Breast epithelium (tissue), 4 donors: ENCODE measurements at regions not wholly inside any gene's neighbourhood (a gene's known extent, or its start where the extent isn't known, plus 50 kb on each side); places are given as distances from the start of the nearest gene placed in this dataset.

Experiments used
- DNase-seq, 2 donors: peaks; one replicate each; pipeline ENCODE4 v3.0.0-alpha.2; 2019; ENCODE audit warnings: low spot score in 2 of 2
- H3K27ac ChIP-seq, 2 donors: fragments of 200-600 bp; sonication (generic) in 1 of 2; one replicate each; pipeline ENCODE4 v1.5.1; 2016 to 2019; ENCODE audit warnings: mild to moderate bottlenecking in 1 of 2
- H3K27me3 ChIP-seq, 2 donors: fragments of 200-600 bp; sonication (generic) in 1 of 2; one replicate each; pipeline versions ENCODE4 v1.5.1 to v1.6.0; 2017 to 2019; ENCODE audit warnings: control low read depth in 1 of 2, mild to moderate bottlenecking in 1 of 2
- H3K36me3 ChIP-seq: fragments of 200-600 bp; one replicate; pipeline ENCODE4 v1.5.1; 2019
- H3K4me1 ChIP-seq, 2 donors: fragments of 200-600 bp; sonication (generic); one replicate each; pipeline ENCODE4 v1.5.1; 2016 to 2019; ENCODE audit warnings: control low read depth in 1 of 2
- H3K4me3 ChIP-seq, 3 donors: fragments of 200-600 bp; sonication (generic); 1 replicate in 2 of 3; 2 replicates in 1 of 3; pipeline ENCODE4 v1.5.1; 2016 to 2019; ENCODE audit warnings: mild to moderate bottlenecking in 3 of 3, moderate library complexity in 2 of 3
- H3K9me3 ChIP-seq, 2 donors: fragments of 200-600 bp; sonication (generic) in 1 of 2; one replicate each; pipeline ENCODE4 v1.5.1; 2016 to 2019; ENCODE audit warnings: control low read depth in 1 of 2
- POLR2A ChIP-seq: fragments of 450-650 bp; IDR thresholded peaks from one replicate; pipeline ENCODE4 v1.6.1; 2016; ENCODE audit warnings: antibody characterized with exemption, mild to moderate bottlenecking, moderate library complexity
- POLR2AphosphoS5 ChIP-seq, 3 donors: sonication (generic); formaldehyde crosslinking; IDR thresholded peaks; one replicate each; pipeline ENCODE4 v1.6.1; 2017; ENCODE audit warnings: antibody characterized with exemption in 3 of 3
- intact Hi-C: fragments of 100-400 bp; cut with DNase I; formaldehyde crosslinking; loops from one replicate; pipeline ENCODE4 v1.15.1; 2023; ENCODE audit warnings: low total_unique reads
- TF ChIP-seq, protein P1 (sequence below), 3 donors: fragments of 450-650 bp; IDR thresholded peaks; one replicate each; pipeline ENCODE4 v1.5.1; 2016 to 2017; ENCODE audit warnings: antibody characterized with exemption in 3 of 3, mild to moderate bottlenecking in 3 of 3, moderate library complexity in 3 of 3

DNA sequence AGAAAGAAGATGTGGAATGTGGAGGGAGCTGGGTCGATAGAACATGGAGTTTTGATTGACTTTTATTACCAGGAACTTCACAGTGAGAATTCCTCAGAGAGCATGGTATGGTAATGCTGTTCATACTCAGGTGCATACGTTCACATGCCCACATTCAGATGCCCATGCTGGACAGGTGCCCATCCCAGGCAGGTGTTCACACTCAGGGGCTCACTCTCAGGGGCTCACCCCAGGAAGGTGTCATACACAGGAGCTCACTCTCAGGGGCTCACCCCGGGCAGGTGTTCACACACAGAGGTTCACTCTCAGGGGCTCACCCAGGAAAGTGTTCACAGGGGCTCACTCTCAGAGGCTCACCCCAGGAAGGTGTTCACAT lies 360.0 kb upstream of the SFSWAP start:
- H3K4me3 ChIP-seq, result no peak overlapping the region
- H3K27ac ChIP-seq, result no peak overlapping the region
- no peaks in the 10 kb centered on the region for H3K36me3 ChIP-seq
- TF ChIP-seq POLR2A, result no peak
- TF ChIP-seq, protein P1, sequence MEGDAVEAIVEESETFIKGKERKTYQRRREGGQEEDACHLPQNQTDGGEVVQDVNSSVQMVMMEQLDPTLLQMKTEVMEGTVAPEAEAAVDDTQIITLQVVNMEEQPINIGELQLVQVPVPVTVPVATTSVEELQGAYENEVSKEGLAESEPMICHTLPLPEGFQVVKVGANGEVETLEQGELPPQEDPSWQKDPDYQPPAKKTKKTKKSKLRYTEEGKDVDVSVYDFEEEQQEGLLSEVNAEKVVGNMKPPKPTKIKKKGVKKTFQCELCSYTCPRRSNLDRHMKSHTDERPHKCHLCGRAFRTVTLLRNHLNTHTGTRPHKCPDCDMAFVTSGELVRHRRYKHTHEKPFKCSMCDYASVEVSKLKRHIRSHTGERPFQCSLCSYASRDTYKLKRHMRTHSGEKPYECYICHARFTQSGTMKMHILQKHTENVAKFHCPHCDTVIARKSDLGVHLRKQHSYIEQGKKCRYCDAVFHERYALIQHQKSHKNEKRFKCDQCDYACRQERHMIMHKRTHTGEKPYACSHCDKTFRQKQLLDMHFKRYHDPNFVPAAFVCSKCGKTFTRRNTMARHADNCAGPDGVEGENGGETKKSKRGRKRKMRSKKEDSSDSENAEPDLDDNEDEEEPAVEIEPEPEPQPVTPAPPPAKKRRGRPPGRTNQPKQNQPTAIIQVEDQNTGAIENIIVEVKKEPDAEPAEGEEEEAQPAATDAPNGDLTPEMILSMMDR (IDR thresholded peaks at IDR 0.05), result no peak
- TF ChIP-seq POLR2AphosphoS5 (IDR thresholded peaks at IDR 0.05), result no peak
- H3K4me1 ChIP-seq, result no peaks in the 10 kb centered on the region
- H3K9me3 ChIP-seq, result no peaks in the 10 kb centered on the region
- intact Hi-C loops, result loop anchor here (1.0 kb wide), 1 partner anchor 23 kb away; no protein-coding TSS in a partner anchor
- no peak for DNase-seq
- peaks cover 0 to 43% of the 10 kb centered on the region in 2 donors for H3K27me3 ChIP-seq

DNA sequence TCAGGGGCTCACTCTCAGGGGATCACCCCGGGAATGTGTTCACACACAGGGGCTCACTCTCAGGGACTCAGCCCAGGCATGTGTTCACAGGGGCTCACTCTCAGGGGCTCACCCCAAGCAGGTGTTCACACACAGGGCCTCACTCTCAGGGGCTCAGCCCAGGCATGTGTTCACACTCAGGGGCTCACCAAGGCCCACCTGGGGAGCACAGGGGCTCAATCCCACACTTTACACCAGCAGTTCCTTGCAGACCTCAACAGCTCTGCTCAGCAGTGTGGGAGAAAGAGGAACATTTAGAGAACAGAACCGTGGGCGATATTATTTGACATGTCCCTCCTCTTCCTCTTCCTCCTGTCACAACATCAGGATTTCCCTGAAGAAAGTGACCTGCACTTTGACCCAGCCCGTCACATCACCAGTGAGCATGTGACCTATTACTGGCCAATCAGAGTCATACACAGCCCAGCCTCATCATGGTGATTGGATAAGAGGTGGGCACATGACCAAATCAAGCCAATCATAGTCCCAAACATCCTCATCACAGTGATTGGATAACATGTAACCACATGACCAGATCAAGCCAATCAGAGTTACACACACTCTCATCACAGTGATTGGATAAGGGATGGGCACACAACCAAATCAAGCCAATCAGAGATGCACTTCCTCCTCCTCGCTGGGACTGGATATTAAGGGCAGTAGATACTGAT lies 359.4 kb upstream of the SFSWAP start:
- intact Hi-C loops, result loop anchor here (1.0 kb wide), 1 partner anchor 23 kb away; no protein-coding TSS in a partner anchor
- TF ChIP-seq POLR2AphosphoS5 (IDR thresholded peaks at IDR 0.05), result no peak
- TF ChIP-seq, protein P1 (IDR thresholded peaks at IDR 0.05), result no peak
- TF ChIP-seq POLR2A, result no peak
- no peak for DNase-seq
- Histone ChIP-seq H3K9me3 (no peaks in the 10 kb centered on the region), H3K36me3 (no peaks in the 10 kb centered on the region), H3K4me3 (no peak overlapping the region), H3K4me1 (no peaks in the 10 kb centered on the region), H3K27ac (no peak overlapping the region), H3K27me3 (peaks cover 0 to 41% of the 10 kb centered on the region in 2 donors)

DNA sequence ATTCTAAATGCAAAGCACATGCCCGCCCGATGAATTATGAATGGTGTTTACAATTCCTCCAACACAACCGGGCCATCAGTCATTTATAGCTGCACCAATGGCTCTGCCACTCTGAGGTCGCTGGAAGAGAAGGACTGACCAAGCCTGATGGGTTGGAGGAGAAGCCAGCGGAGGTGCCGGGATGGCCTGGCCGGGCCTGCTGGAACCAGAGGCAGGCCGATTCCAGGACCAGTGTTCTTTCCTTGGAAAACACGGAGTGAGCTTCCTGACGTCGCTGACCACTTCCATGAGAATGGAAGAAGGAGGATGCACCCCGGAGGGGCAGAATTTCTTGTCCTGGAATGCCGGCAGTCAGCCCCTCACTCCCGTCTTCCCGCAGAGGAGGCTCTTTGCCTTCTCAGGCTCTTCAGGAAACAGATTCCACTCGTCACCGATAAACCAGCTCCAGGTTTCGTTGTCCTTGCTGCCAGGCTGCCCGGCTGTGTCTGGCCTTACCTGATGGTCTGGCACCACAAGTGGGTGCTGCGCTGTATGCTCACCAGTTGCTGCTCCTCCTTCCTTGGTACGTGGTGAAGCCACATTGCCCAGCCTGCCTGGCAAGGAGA lies 358.5 kb upstream of the SFSWAP start:
- Histone ChIP-seq H3K36me3 (no peaks in the 10 kb centered on the region), H3K27me3 (peaks cover 0 to 36% of the 10 kb centered on the region in 2 donors)
- intact Hi-C loops, result no loop called here

DNA sequence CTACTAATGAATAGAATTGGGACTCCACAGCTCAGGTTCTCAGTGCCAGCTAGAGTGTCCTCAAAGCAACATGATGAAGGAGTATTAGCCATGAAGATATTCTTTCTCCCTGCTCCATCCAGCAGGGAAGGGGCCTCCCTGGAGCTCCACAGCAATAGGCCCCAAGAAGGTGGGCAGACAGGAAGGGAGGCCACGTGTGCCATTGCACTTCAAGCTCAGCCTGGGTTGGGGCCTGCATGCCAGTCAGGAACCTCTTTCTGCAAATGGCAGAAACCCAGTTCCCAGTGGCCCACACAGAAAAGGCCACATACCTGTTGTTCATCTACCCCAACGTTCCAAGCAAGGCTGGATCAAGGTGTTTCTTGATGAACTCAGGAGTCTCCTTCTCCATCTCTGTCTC lies 357.5 kb upstream of the SFSWAP start:
- intact Hi-C loops, result no loop called here
- no peaks in the 10 kb centered on the region for H3K9me3 ChIP-seq
- peaks cover 0 to 27% of the 10 kb centered on the region in 2 donors for H3K27me3 ChIP-seq
- TF ChIP-seq POLR2A (no peak), POLR2AphosphoS5 (IDR thresholded peaks at IDR 0.05) (no peak)
- TF ChIP-seq, protein P1 (IDR thresholded peaks at IDR 0.05), result no peak
- no peak overlapping the region for H3K27ac ChIP-seq
- H3K4me1 ChIP-seq, result no peaks in the 10 kb centered on the region
- no peak for DNase-seq
- H3K36me3 ChIP-seq, result no peaks in the 10 kb centered on the region
- no peak overlapping the region for H3K4me3 ChIP-seq

More for the DNA sequence above, 358.5 kb upstream of the SFSWAP start:
- H3K4me1 ChIP-seq, result no peaks in the 10 kb centered on the region
- no peaks in the 10 kb centered on the region for H3K9me3 ChIP-seq
- TF ChIP-seq POLR2AphosphoS5 (IDR thresholded peaks at IDR 0.05), result no peak
- TF ChIP-seq, protein P1 (IDR thresholded peaks at IDR 0.05), result no peak
- TF ChIP-seq POLR2A, result no peak
- H3K4me3 ChIP-seq, result no peak overlapping the region
- no peak overlapping the region for H3K27ac ChIP-seq
- no peak for DNase-seq

DNA sequence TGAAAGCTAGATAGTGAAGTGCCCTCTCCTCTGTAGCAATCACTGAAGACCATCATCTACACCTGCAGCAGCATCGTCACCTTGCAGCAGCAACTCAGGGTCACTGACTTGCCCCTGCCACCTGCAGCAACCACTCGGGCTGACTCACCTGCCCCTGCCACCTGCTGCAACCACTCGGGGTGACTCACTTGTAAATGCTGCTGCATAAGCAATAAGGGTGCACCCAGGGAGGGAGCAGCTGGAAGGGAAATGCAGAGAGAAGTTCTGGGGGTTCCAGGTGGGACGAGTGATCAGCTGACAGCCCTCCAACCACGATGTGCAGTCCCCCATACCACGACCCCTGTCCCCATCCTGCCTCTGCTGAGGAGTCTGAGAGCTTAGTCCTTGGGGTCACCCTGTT lies 357.1 kb upstream of the SFSWAP start:
- H3K9me3 ChIP-seq, result no peaks in the 10 kb centered on the region
- DNase-seq, result no peak
- no peaks in the 10 kb centered on the region for H3K36me3 ChIP-seq
- H3K4me1 ChIP-seq, result no peaks in the 10 kb centered on the region
- intact Hi-C loops, result no loop called here
- no peak overlapping the region for H3K27ac ChIP-seq
- H3K27me3 ChIP-seq, result peaks cover 0 to 26% of the 10 kb centered on the region in 2 donors
- H3K4me3 ChIP-seq, result no peak overlapping the region
- TF ChIP-seq POLR2AphosphoS5 (IDR thresholded peaks at IDR 0.05) (no peak), POLR2A (no peak)
- TF ChIP-seq, protein P1 (IDR thresholded peaks at IDR 0.05), result no peak
